B cell (primary cell): ENCODE measurements at regions not wholly inside any gene's neighbourhood (a gene's known extent, or its start where the extent isn't known, plus 50 kb on each side); places are given as distances from the start of the nearest gene placed in this dataset.

Experiments used
- EZH2 ChIP-seq: IDR thresholded peaks from 2 replicates; pipeline ENCODE4 v1.6.1; 2012; ENCODE audit warnings: borderline replicate concordance, low read depth, mild to moderate bottlenecking, moderate library complexity, low read length; ENCODE audit not compliant: insufficient read depth, poor library complexity, severe bottlenecking
- TF ChIP-seq, protein P1 (sequence below): fragments of 200-600 bp; IDR thresholded peaks from one replicate; pipeline ENCODE4 v1.8.0; 2022; ENCODE audit warnings: antibody characterized with exemption, mild to moderate bottlenecking

DNA sequence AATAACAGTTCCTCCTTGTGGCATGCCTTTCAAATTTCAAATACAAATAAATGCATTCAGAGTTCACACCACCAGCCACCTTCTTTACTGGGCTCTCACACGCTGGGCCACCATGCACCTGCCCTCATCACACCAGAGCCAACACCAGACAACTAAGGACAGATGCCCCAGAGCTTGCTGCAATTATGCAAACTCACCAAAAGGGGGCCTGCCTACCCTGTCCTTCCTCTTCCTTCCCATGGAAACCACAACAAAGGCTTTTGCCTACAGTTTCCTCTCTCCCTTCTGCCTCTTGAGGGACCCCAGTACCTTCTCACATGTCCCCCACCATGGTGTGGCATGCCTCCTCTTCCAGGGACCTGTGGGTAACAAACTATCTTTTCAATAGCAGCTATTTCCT is 1333.9 kb upstream of the TENM3 start:
- TF ChIP-seq, protein P1, sequence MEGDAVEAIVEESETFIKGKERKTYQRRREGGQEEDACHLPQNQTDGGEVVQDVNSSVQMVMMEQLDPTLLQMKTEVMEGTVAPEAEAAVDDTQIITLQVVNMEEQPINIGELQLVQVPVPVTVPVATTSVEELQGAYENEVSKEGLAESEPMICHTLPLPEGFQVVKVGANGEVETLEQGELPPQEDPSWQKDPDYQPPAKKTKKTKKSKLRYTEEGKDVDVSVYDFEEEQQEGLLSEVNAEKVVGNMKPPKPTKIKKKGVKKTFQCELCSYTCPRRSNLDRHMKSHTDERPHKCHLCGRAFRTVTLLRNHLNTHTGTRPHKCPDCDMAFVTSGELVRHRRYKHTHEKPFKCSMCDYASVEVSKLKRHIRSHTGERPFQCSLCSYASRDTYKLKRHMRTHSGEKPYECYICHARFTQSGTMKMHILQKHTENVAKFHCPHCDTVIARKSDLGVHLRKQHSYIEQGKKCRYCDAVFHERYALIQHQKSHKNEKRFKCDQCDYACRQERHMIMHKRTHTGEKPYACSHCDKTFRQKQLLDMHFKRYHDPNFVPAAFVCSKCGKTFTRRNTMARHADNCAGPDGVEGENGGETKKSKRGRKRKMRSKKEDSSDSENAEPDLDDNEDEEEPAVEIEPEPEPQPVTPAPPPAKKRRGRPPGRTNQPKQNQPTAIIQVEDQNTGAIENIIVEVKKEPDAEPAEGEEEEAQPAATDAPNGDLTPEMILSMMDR, result no peak
- no peak for TF ChIP-seq EZH2
